GM21423 (cell line): ENCODE measurements at regions not wholly inside any gene's neighbourhood (a gene's known extent, or its start where the extent isn't known, plus 50 kb on each side); places are given as distances from the start of the nearest gene placed in this dataset.

Experiments
- ATAC-seq: cut with Tn5 transposase; IDR thresholded peaks from one replicate; pipeline ENCODE4 v1.9.1; 2021; ENCODE audit warnings: mild to moderate bottlenecking, moderate library complexity; ENCODE audit not compliant: unreplicated experiment

DNA sequence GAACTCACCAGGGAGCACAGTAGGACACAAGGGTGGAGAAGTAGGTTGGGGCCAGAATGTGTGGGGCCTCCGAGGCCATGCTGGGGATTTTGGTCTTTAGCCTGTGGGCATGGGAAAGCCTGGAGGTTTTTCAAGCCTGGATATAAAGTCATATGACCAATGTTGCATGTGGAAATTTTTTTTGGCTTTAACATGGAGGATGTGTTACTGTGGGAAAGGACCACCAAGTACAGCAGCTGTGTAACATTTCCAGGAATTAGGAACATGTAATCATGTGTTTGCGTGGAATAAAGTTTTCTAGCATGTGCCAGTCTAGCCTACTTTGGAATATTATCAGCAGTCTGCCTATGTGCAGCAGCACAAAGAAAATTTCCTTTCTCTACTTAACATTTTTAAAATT is 78.5 kb downstream of the TNFSF18 start:
- ATAC-seq = no peak

DNA sequence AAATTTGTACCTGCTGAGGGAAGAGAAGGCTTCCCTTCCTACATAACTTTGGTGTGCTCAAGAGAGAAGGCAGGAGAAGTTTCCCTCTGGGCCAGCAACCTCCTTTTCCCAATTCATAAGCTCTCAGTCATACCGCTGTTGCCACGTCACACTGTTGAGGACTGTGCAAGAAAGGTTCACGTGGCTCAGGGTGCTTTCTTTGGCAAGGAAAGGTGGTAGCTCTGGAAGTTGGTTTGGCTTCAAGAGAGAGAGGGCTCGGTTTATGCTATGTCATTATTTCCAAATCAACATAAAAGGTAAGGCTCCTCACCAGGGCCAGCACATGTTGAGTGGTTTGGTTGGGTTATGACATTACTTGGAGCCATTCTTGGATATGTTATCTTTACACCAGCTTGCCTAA is 77.3 kb downstream of the TNFSF18 start:
- ATAC-seq = no peak

DNA sequence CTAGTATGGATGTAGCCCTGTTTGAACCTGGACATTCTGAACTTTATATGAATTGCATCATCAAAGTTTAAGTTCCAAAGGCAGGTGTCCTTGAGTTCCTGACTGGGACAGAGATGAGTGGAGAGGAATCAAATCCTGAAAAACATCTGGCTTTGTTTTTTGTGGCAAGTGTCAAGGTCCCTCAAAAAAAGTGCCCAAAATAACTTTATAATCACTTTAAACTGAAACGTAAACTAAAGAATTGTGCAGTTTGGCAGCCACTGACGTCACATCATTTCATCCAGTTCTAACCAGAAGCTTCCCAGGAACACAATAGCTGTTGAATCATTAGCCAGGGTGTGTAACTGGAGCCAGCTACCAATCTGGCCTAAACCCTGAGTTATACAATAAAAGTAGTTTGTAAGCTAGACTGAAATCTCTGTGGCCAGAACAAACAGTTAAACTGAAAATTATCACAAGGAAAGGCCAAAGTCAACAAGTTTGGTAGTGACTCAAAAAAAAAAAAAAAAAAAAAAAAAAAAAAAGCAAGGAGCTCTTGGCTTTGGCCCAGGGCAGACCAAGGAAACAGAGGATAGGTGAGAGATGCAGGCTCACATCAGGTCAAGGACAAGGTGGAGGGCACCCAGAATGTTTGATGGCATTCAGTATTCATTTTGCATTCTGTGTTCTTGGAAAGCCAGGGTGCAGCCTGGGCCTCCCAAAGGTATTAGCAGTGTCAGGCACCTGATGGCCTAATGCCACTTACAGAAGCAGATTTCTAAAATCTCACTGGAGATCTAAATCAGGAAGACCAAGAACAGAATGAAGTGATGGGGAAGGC is 74.3 kb downstream of the TNFSF18 start:
- ATAC-seq = no peak

DNA sequence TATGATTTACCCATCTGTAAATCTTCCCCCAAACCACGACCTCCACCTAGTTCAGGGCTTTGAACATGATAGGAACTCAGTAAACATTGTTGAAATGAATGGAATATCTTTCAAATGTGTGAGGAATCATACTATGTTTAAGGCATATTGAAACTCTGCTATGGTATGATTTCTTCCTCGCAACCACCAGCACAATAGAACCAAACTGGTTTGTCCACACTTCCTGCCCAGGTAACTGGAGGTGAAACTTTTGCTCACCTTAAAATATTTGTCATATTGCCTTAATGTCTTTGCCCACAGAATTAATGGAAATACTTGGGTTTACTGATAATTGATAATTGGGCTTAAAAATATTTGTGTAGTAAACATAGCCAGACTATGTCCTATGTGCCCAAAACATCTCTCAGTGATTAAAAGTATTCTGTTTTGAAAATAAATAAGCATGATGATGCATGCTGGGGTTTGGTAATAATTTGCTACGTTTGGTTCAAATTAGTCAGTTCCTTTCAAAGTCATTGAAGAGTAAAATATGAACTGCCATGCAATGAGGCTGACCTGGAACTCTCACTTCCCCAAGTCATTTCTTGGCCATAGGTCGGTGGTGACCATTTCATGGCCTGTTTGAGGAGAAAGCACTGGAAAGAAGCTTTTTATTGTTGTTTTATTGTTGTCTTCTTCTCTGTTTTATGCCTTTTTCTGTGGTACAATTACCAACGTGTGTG is 73.3 kb downstream of the TNFSF18 start:
- peak; percentile 71 for ATAC-seq

DNA sequence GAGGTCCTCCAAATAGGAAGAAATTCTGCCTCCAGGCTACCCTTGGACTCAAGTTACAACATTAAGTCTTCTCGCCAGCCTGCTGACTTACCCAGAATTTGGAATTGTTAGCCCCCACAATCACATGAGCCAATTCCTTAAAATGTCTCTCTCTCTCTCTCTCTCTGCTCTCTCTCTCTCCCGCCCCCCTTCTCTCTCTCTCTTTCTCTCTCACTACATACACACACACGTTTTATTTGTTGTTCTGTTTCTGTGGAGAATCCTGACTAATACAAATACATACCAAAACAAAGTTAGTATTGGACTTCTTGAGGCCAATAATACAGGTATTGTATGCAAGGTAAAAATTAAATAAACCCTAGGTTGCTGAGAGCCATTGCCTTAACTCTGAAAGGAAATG is 72.1 kb downstream of the TNFSF18 start:
- ATAC-seq = no peak

DNA sequence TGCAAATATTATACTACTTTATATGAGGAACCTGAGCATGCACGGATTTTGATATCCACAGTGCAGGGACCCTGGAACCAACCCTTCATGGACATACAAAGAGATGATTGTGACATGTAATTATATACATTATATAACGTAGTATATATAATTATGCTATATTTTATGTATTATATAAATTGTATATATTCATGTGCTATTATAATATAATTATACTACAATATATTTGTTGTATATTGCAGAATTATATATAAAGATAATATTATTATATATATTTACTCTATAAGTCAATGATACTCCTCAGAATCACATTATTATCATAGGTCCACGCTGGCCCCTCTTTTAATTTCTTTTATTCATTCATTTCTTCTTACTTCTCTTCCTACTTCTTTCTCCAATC is 70.9 kb downstream of the TNFSF18 start:
- ATAC-seq = no peak

DNA sequence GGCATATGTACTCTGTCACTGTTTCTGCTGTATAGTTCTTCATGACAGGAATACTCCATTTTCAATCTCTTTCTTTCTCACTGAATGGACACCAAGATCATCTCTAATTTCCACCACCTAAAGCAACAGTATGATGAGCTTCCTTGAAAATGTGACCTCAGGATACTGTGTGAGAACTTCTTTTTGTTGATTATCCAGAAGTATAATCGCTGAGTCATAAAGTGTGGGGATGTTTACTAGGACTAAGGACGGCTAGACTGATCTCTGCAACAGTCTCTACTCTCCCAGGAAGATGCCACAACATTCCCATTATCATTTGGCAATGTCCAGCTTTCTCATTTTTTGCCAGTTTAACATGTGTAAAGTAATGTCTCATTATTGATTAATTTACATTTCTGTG is 70.3 kb downstream of the TNFSF18 start:
- no peak for ATAC-seq

DNA sequence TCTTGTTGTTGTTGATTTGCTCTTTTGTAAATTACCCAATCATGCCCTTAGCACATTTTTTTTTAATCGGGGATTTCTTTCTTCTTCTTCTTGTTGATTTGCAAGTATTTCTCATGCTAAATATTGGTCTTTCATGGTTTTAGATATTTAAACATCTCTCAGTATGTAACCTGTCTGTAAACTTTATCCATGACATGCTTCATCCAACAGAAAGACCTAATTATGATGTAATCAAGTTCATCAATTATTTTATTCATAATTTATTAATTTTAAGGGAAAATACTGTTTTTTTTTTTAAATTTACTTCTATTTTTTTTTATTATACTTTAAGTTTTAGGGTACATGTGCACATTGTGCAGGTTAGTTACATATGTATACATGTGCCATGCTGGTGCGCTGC is 69.8 kb downstream of the TNFSF18 start:
- ATAC-seq = no peak
